Kasumi-1 (cell line): ENCODE measurements at regions not wholly inside any gene's neighbourhood (a gene's known extent, or its start where the extent isn't known, plus 50 kb on each side); places are given as distances from the start of the nearest gene placed in this dataset.
"Not testable (repeated sequence)": the region's sequence is repeated elsewhere in the genome, so short reads cannot be mapped to it uniquely, and the experiment has no call there.

Experiments used
- DNase-seq, 2 experiments: peaks; one replicate each; lab custom pipeline; 2025; lab: John Stamatoyannopoulos, UW

- DNase-seq = no peak
These were observed 125.2 kb upstream of the THBS2 start for GRCh38 chr6:169378620-169379381.

- DNase-seq = no peak
These were observed 122.8 kb upstream of the THBS2 start for GRCh38 chr6:169376458-169376857.

DNA sequence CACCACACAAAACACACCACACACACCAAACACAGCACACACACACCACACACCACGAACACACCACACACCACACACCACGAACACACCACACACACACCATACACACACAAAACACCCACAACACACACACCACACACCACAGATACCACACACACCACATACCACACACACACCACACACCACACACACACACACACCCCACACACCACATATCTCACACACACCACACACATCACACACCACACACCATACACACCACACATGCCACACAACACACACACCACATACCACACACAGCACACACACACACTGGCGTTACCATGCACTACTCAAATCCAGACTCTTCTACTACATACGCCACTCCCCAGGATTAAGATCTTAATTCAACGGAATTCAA is 118.9 kb upstream of the THBS2 start:
- DNase-seq = no peak

DNA sequence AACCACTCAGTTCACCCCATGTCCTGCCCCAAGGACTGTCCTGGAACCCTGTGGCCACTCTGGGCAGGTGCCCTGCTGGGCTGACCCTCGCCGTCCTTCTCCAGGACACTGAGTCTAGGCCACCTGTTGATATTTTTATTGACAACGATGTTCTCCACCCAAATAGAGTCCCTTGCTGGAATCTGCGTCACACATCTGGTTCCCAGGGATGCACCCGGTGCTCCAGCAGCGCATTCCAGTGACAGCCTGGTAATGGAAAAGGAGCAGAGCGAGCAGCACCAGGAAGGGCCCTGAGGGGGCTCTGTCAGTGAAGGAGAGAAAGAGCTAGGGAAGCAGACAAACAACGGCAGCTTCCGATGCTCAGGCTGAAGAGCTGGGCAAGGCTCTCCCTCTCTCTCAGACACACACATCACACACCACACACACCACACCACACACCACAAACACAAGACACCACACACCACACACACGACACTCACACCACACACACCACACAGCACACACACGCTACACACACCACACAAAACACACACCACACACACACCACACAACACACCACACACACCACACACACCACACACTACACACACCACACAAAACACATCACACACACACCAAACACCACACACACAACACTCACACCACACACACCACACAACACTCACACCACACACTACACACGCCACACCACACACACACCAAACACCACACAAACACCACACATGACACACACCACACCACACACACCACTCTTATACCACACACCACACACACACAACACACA is 117.9 kb upstream of the THBS2 start:
- no peak for DNase-seq

DNA sequence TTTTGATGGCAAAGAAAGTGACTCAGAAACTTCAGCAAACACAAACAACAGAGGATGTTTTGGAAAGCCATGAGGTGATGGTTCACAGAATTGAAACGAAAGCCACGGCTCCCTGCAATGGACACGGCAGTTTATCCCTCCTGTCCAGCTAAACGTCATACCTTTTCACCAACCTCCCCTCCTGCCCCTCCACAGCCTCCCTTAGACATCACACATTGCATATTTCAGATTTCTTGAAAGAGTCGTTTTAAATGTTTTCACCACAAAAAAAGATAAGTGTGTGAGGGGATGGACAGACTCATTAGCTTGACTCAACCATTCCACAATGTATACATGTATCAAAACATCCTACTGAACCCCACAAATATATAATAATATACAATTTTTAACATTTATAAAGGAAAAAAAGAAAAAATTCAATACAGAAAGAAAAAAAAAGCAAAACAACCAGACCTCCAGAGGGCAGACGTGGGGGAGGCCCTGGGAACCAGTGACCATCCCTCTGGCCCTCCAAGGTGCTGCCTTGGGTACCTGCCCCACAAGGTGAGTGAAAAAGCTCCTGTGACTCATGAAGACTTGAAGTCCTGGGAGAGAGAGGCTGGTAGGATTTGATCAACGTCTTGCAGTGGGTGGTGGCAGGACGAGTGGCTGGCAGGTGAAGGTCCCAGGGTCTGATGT is 117.2 kb upstream of the THBS2 start:
- DNase-seq = no peak

GRCh38 chr6:169370054-169370453 is 116.4 kb upstream of the THBS2 start:
- DNase-seq = no peak

DNA sequence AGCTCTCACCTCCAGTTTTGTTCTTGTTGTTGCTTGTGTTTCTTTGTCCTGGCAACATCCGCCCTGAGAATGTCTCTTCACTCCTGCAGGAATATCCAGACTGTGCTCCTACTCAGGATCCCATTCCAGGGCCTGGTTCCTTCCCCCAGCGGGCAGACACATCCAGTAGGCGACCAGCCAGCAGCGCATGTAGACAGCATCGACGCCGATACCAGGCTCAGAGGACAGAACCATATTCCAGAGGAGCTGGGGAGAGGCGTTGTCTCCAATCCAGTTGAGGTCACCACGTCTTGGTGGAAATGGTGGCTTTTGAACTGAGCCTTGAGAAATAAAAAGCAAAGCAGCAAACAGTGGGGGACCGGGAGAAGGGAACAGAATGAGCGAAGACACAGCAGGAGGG is 114.6 kb upstream of the THBS2 start:
- DNase-seq = no peak

GRCh38 chr6:169367507-169367906 is 113.9 kb upstream of the THBS2 start:
- no peak for DNase-seq

GRCh38 chr6:169366258-169366901 is 112.7 kb upstream of the THBS2 start:
- no peak for DNase-seq

DNA sequence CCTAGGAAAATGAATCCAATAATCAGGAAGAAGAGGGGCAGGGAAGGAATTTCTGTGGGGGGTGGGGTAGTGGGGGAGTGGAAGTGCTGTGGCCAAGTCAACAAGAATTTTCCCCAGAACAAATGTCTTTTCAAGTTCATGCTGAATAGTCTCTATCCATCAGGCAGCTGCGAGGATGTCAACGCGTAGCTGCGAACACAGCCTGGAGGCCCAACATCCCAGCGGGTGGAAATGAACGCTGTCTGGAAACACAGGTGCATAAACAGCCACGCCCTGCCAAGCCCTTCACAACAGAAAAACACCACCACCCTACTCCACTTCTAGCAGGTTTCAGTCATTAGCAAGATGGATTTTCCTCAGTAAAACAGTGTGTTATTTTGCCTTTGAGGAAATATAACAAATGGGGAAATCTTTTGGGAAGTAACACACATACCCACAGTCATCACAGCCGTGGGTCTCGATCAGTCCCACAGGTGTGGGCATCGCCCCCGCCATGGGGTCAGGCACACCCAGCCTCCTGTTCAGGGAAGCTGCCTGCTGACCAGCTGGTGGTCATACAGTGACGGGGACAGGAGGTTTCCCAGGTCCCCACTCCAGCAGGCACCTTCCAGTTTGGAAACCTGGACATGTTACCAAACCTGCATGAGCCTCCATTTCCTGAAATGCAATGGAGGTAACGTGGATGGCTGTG is 112.1 kb upstream of the THBS2 start:
- DNase-seq = no peak

GRCh38 chr6:169363590-169363989 is 109.9 kb upstream of the THBS2 start:
- DNase-seq = no peak

DNA sequence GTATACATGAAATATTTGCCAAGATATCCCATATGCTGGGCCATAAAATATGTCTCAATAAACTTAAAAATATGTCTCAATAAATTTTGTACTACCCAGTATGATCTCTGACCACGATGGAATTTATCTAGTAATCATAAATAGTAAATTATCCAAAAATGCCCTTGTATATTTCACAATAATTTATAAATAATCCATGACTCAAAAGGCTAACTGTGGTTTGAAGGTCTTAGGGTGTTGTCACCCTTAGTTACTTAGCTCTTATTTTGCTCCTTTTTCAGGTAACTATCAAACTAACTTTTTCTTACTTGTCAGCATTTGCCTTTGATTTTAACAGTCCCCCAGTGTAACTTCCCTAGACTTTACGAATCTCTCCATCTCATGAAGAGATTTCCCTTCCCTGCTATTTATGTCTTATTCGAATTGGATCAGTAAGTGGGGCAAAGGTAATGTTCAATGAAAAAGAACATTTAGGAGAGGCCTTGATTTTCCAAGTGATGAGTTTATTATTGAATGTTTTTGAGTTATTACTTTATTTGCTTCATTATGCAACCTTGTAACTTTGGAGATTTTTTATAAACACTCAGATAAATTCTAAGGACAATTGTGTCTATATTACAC is 109.0 kb upstream of the THBS2 start:
- no peak for DNase-seq

GRCh38 chr6:169355001-169355400 is 101.4 kb upstream of the THBS2 start:
- DNase-seq = not testable (repeated sequence)

DNA sequence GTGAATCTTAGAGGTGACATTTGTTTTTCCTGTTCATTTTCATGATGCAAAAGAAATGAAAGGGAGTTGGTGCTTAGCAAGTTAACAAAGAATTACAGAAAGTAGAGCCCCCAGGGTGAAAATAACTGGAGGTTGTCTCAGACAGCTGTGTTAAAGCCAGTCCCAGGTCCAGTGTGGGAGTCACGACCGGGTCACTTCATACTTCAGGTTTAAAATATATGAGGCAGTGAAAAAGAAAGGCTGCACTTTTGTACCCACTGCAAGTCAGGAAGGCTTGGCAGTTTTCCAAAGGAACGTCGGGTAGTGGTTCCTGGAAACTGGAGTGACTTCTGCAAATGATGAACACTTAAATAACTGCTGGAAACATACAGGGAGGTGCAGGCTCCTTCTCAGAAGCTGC is 91.5 kb upstream of the THBS2 start:
- DNase-seq = peak; percentile 28 to 59

- no peak for DNase-seq
These were observed 91.1 kb upstream of the THBS2 start for GRCh38 chr6:169344750-169345065.

GRCh38 chr6:169343886-169344749 is 90.5 kb upstream of the THBS2 start:
- DNase-seq = no peak

DNA sequence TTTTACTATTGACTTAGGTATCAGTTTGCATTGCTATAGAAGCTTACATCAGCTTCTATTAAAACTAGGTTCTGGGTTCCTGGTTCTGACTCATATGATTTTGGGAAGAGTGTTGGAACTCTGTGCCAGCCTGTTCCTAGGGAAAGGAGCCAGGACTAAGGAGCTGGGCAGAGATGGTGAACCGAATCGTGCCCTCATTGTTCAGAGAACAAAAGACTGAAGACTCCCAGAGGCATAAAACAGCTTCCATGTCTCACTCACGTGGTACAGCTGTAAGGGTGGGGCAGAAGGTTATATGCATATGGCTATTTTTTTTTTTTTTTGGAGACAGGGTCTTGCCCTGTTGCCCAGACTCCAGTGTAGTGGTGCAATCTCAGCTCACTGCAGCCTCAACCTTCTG is 89.1 kb upstream of the THBS2 start:
- DNase-seq = no peak

DNA sequence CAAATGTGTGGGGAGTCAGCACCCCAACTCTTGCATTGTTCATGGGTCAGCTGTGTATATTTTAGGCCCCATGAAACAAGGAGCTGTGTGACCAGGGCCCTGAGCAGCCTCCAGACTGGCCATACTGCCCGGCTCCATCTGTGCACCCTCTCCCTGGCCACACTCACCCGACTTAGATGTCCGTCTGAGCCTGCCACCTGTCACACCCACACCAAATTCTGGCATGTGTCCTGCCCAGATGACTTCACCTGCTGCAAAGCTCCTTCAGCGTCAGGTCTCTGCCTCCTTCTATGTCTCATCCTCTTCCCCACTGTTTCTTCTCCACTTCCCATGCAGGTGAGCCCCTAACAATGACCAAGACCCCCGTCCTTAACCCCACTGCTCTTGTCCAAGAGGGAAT is 88.1 kb upstream of the THBS2 start:
- DNase-seq = no peak

DNA sequence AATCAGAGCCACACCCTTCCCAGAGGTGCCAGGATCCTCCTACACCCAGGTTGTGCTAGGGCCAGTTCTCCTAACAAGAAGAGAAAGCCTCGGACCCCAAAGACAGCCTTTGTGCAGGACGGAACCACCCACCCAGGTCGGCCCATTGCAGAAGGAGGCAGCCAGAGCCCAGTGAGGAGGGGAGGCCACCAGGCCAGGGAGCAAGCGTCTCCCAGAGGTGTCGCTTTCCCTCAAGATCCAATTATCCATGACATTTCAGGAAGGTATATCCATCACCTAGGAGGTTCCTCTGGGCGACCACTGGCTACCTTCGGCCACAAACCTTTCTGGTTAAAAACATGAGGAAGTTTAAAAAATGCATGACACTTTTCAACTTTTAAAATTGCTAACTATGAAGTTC is 87.4 kb upstream of the THBS2 start:
- no peak for DNase-seq

DNA sequence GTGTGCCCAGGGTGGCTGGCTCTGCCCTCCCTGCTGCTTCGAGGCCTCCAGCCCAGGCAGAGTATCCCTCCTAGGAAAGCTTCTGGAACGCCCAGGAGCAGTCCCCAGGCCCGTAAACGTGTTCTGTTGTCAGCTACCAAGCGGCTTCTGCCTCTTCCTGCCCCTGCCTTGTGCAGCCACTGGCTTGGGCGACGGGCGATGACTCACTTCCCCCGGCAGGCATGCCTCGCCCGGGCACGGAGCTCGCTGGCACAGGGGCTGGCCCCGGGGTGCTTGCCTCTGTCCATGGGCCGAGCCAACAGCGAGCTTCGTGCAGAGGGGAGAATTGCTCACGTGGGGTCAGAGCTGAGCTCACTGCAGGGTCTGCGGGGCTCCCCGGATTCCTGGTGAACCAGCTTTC is 86.7 kb upstream of the THBS2 start:
- no peak for DNase-seq
